Right lobe of liver (tissue), 6 donors: ENCODE measurements at regions not wholly inside any gene's neighbourhood (a gene's known extent, or its start where the extent isn't known, plus 50 kb on each side); places are given as distances from the start of the nearest gene placed in this dataset.

Experiments
- ATAC-seq, 4 donors: fragments of 200-7000 bp; cut with Tn5 transposase; one replicate each; pipeline ENCODE4 v1.9.1; 2020; ENCODE audit warnings: mild to moderate bottlenecking in 4 of 4, moderate library complexity in 4 of 4
- DNase-seq, 3 donors: peaks; one replicate each; pipeline ENCODE4 v3.0.0-alpha.2; 2020
- H3K27ac ChIP-seq, 3 donors: fragments of 200-600 bp; one replicate each; pipeline ENCODE4 v1.8.0; 2022
- H3K27me3 ChIP-seq, 2 donors: fragments of 200-600 bp; one replicate each; pipeline ENCODE4 v1.8.0; 2022
- H3K36me3 ChIP-seq, 4 donors: fragments of 200-600 bp; sonication (generic) in 1 of 4; one replicate each; pipeline versions ENCODE4 v1.5.1 to v1.8.0; 2017 to 2022; ENCODE audit warnings: control low read depth in 1 of 4
- H3K4me1 ChIP-seq, 4 donors: fragments of 200-600 bp; sonication (generic) in 1 of 4; one replicate each; pipeline versions ENCODE4 v1.5.1 to v1.8.0; 2017 to 2022; ENCODE audit warnings: control low read depth in 1 of 4
- H3K4me3 ChIP-seq, 3 donors: fragments of 200-600 bp; one replicate each; pipeline ENCODE4 v1.8.0; 2022
- H3K9me3 ChIP-seq, 4 donors: fragments of 200-600 bp; sonication (generic) in 1 of 4; one replicate each; pipeline versions ENCODE4 v1.5.1 to v1.8.0; 2017 to 2022; ENCODE audit warnings: control low read depth in 1 of 4
- POLR2A ChIP-seq: fragments of 450-650 bp; IDR thresholded peaks from one replicate; pipeline ENCODE4 v1.6.1; 2017; ENCODE audit warnings: antibody characterized with exemption, mild to moderate bottlenecking
- WGBS: methylation state at CpG from one replicate; pipeline ENCODE4 v1.1.6; 2018; ENCODE audit warnings: low coverage, low lambda C conversion rate; ENCODE audit not compliant: insufficient coverage; ENCODE audit errors: missing lambda C conversion rate; 5-methylcytosine and 5-hydroxymethylcytosine counted together
- intact Hi-C, 2 donors: fragments of 100-400 bp; cut with DNase I; formaldehyde crosslinking; loops; one replicate each; pipeline versions ENCODE4 v1.11.2 to v1.14.1; 2022
- TF ChIP-seq, protein P1 (sequence below), 4 donors: fragments of 200-600 bp in 3 of 4; fragments of 450-650 bp in 1 of 4; IDR thresholded peaks; one replicate each; pipeline versions ENCODE4 v1.5.1 to v1.8.0; 2016 to 2022; ENCODE audit warnings: antibody characterized with exemption in 4 of 4, mild to moderate bottlenecking in 2 of 4
- donor health status: DM: no; HTN: yes; CAD: no.
- donor health status: DM: no; HTN: no; CAD: no.
- donor health status: DM: no; HTN: no; CAD: no.
- donor health status: DM: no; HTN: yes; CAD: no.
- donor health status: DM: no; HTN: yes; CAD: no.

DNA sequence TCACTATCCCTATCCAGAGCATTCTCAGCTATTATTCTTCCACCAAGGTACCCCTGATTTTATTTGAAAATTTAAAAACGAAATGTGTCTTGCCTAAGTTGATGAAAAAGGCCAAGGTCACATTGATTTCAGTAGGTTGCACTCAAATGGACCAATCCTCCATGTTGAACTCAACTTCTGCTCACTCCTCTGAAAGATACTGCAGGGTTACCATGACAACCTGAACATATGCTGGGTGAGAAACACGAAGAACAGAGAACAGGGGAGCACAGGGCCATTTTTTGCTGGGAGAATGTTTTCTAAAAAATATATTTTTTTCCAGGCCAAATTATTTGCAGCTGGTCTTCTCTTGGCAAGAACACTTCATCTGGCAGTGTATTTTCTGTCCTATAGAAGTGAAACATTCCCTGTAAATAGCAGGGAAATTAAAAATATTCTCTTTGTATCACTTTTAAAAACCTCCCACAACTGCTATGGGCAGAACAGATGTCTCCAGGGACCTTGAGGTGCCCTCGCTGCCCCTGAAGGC is 215.9 kb downstream of the NXNL2 start:
- DNase-seq (no peak), ATAC-seq (no peak)
- Histone ChIP-seq H3K9me3 (no peaks in the 10 kb centered on the region), H3K4me1 (no peaks in the 10 kb centered on the region), H3K27ac (no peak overlapping the region), H3K36me3 (no peaks in the 10 kb centered on the region), H3K27me3 (no peaks in the 10 kb centered on the region), H3K4me3 (no peak overlapping the region)
- intact Hi-C loops, result no loop called here
- TF ChIP-seq POLR2A, result no peak
- TF ChIP-seq, protein P1, sequence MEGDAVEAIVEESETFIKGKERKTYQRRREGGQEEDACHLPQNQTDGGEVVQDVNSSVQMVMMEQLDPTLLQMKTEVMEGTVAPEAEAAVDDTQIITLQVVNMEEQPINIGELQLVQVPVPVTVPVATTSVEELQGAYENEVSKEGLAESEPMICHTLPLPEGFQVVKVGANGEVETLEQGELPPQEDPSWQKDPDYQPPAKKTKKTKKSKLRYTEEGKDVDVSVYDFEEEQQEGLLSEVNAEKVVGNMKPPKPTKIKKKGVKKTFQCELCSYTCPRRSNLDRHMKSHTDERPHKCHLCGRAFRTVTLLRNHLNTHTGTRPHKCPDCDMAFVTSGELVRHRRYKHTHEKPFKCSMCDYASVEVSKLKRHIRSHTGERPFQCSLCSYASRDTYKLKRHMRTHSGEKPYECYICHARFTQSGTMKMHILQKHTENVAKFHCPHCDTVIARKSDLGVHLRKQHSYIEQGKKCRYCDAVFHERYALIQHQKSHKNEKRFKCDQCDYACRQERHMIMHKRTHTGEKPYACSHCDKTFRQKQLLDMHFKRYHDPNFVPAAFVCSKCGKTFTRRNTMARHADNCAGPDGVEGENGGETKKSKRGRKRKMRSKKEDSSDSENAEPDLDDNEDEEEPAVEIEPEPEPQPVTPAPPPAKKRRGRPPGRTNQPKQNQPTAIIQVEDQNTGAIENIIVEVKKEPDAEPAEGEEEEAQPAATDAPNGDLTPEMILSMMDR (IDR thresholded peaks at IDR 0.05), result no peak
- WGBS, result 56% methylated on average over 3 of the region's 3 CpGs

DNA sequence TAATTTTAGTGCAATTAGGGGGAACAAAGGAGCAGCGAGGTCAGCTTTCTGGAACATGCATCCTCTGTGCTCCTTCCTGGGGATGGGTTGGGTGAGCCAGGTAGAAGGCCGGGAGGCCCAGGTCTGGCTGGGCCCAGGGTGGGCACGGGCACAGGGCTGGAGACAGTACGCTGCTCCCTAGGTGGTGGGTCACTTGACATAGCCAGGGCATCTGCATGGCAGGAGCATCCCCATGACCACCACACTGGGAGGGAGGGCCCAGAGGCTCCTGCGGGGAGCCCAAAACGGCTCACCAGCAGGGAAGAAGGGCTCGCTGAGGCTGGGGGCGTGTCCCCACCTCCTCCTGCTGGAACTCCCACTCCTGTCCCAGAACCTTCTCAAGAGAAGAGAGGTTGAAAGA is 216.8 kb downstream of the NXNL2 start:
- no peaks in the 10 kb centered on the region for H3K4me1 ChIP-seq
- intact Hi-C loops, result no loop called here
- DNase-seq (no peak), ATAC-seq (no peak)
- H3K9me3 ChIP-seq, result no peaks in the 10 kb centered on the region
- no peaks in the 10 kb centered on the region for H3K27me3 ChIP-seq
- no peak for TF ChIP-seq POLR2A
- 86% methylated on average over 1 of the region's 8 CpGs for WGBS
- no peaks in the 10 kb centered on the region for H3K36me3 ChIP-seq
- no peak overlapping the region for H3K27ac ChIP-seq
- H3K4me3 ChIP-seq, result no peak overlapping the region

DNA sequence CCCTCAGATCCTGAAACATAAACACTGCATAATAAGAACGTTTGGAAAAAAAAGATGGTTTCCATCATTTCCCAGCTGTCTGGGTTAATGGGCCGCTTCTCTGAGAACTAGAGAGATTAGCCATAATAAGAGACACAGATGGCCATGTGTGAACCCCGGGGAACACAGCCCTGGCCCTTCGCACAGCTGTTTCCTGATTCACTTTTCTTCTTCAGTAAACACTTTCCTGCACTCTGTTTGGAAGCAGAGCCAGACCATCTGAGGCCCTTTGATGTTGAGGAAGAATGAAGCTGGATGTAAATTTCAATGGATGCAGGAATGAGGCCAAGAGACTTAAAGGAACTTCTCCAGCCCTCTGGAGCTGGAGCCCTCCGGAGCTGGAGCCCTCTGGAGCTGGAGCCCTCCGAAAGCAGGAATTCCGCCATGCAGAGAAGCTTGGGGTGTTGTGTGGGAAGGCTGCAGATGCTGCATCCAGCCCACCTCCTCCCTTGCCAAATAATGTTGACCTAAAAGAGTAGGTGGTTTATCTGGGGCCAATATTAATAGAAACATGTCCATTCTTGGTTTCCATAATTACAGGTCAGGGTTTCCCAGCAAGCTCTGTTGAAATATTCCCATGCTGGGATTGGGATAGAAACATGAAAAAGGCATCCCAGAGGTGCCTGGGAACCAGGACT is 218.9 kb downstream of the NXNL2 start:
- no peak for TF ChIP-seq POLR2A
- TF ChIP-seq, protein P1 (IDR thresholded peaks at IDR 0.05), result no peak
- H3K36me3 ChIP-seq, result no peaks in the 10 kb centered on the region

DNA sequence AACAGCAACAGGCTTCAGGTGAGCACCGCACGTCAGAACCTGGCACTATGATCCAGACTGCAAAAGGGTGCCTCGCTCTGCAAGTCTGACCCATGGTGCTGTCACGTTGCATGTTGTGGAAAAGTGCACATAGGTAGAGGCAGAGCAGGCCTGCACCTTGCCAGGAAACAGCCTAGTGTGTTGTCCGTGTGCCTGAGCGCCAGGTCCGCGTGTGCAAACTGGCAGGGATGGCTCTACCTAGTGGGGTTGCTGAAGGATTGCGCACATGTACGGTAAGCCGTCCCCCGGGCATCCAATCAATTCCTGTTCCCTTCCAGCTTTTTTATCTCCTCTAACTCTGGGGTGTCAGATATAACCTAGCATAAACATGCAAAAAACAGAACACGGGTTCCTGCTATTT is 219.5 kb downstream of the NXNL2 start:
- Histone ChIP-seq H3K27ac (no peak overlapping the region), H3K4me1 (no peaks in the 10 kb centered on the region), H3K36me3 (no peaks in the 10 kb centered on the region), H3K9me3 (no peaks in the 10 kb centered on the region), H3K27me3 (no peaks in the 10 kb centered on the region), H3K4me3 (no peak overlapping the region)
- ATAC-seq (no peak), DNase-seq (no peak)
- 61% methylated on average over 7 of the region's 13 CpGs for WGBS
- intact Hi-C loops, result no loop called here
- TF ChIP-seq, protein P1 (IDR thresholded peaks at IDR 0.05), result no peak
- TF ChIP-seq POLR2A, result no peak

More for the DNA sequence above, 218.9 kb downstream of the NXNL2 start:
- Histone ChIP-seq H3K9me3 (no peaks in the 10 kb centered on the region), H3K4me3 (no peak overlapping the region), H3K27me3 (no peaks in the 10 kb centered on the region), H3K27ac (no peak overlapping the region), H3K4me1 (no peaks in the 10 kb centered on the region)
- peak in 2 of 4 donors; percentile 25 to 35 for ATAC-seq
- 48% methylated on average over 7 of the region's 7 CpGs for WGBS
- intact Hi-C loops, result no loop called here
- no peak for DNase-seq

DNA sequence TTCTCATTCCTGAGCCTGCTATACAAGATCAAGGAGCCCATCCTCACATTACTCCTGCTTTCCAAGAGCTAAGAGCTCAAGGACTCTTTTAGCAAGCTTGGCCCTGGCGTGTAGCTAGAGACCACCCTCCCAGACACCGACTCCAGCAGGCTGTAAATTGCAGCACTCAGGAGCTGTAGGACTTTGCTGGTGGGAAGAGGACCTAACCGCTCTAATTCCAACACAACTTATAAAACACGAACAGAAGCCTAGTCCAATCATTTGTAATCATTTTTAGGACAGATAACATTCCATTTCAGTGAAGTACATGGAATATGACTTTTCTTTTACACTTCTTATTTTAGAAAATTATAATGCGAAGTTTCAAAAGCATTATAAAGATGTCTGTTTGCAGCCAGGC is 219.9 kb downstream of the NXNL2 start:
- H3K9me3 ChIP-seq, result no peaks in the 10 kb centered on the region
- no peaks in the 10 kb centered on the region for H3K27me3 ChIP-seq
- no peak for DNase-seq
- no peaks in the 10 kb centered on the region for H3K36me3 ChIP-seq
- no peak overlapping the region for H3K27ac ChIP-seq
- H3K4me1 ChIP-seq, result no peaks in the 10 kb centered on the region
- TF ChIP-seq, protein P1 (IDR thresholded peaks at IDR 0.05), result no peak
- no peak for TF ChIP-seq POLR2A
- intact Hi-C loops, result no loop called here
- 49% methylated on average over 5 of the region's 5 CpGs for WGBS
- no peak for ATAC-seq
- no peak overlapping the region for H3K4me3 ChIP-seq
